HG03378 (cell line): ENCODE measurements at regions not wholly inside any gene's neighbourhood (a gene's known extent, or its start where the extent isn't known, plus 50 kb on each side); places are given as distances from the start of the nearest gene placed in this dataset.
"Not testable (repeated sequence)": the region's sequence is repeated elsewhere in the genome, so short reads cannot be mapped to it uniquely, and the experiment has no call there.

Experiments used
- ATAC-seq: cut with Tn5 transposase; IDR thresholded peaks from one replicate; pipeline ENCODE4 v1.9.1; 2021; ENCODE audit warnings: mild to moderate bottlenecking, moderate library complexity; ENCODE audit not compliant: unreplicated experiment

DNA sequence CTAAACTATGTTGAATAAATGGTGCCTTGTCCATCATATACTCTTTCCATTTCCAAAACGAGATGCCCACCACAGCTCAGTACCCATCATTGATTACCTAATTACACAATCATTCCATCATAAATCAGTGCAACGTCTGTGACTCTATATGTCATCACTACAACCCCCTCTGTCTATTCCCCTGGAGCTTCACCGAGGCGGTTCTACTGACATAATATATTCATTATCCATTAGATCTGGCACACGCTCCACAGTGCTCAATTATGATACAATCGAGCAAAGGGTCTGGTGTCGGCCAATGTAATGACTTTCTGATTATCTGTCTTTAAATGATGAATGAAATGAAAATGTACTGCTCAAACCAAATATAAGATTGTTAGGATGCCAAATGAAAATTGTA lies 1737.7 kb upstream of the WWC1 start:
- no peak for ATAC-seq

DNA sequence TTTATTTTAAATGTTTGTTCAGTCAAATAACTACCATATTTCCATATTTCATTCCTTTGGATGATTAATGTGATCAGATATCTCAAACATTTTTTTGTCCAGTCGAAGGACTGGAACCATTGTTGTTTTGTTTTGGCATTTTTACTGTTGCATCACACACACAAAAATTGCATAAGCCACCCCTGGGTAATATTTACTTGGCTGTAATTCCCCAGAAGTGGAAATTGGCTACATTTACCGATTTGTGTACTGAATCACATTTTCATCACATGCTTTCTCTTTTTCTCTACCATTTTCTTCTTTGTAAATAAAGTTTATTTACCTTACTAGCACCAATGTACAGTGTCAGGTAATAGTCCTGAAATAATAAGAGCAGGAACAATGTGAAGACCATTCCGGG lies 1729.7 kb upstream of the WWC1 start:
- ATAC-seq: no peak

DNA sequence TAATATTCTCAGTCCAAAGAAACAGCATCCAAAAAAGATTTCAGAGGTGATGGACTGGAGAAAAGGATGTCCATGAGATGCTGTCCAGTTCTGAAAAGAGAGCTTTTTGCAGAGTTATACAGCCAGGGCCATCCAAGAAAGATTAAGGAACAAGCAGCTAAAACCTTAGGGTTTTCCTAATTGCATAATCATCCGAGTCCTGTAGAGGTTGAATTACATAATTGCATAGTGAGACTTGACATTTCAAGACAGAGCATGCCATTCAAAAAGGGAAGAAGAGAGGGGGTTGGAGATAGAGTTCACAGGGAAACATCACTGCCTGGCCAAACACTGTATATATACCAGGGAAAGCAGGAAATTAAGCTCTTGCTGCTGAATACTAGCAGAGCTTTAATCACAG lies 1729.2 kb upstream of the WWC1 start:
- no peak for ATAC-seq

DNA sequence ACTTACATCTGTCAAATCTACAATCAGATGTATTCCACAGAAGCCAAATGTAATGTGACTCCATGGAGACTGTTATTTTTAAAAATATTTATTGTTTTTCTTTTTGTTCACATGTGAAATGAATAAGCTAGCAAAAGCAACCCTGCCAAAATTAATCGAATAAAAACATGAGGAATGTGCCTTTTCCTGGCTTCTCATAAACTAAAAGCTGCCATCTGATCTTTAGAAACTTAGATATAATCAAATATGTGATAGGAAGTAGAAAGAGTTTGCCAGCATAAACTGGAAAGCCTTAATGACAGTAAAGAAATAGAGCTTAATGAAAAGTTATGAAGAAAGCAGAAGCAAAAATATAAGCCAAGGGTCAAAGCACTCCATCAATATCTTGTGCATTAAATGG lies 1724.7 kb upstream of the WWC1 start:
- ATAC-seq: no peak

DNA sequence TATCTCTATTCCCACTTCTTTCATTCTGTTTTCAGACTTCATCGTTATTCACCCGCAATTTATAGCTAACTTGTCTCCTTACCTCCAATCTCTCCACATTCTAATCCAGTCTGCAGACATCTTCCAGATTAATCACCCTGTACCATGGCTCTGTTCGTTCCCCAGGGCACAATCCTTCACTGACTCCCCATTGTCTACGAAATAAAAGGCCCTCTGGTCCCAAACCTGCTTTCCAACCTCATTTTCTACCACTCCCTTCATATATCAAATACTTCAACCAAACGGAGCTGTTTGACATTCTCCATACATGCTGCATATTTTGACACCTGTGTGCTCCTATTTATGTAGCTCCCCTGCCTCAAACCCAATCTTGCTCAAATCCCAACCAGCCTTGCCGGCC lies 1720.6 kb upstream of the WWC1 start:
- ATAC-seq: no peak

GRCh38 chr5:166571668-166572067 lies 1719.8 kb upstream of the WWC1 start:
- ATAC-seq: no peak

- no peak for ATAC-seq
Observed at GRCh38 chr5:166576323-166576722, 1715.1 kb upstream of the WWC1 start.

GRCh38 chr5:166581826-166582225 lies 1709.6 kb upstream of the WWC1 start:
- ATAC-seq: no peak

- no peak for ATAC-seq
Observed at GRCh38 chr5:166582416-166582815, 1709.0 kb upstream of the WWC1 start.

DNA sequence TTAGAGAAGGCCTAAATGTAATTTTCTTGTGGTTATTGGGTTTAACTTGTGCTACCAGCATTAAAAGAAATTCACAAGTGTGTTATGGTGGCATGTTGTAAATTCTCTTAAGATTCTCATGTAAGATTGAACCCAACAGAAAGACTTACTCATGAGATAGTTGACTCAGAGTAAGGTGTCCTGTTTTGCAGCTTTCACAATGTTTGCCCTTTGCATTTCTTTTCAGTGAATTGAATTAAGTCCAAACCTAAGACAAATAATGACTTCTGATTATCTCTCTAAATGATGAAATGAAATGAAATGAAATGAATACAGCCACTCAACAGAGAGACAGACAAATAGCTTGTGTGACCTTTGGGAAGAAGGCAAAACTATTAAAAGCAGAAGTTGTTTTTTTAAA lies 1696.9 kb upstream of the WWC1 start:
- no peak for ATAC-seq

- ATAC-seq: no peak
Observed at GRCh38 chr5:166595274-166595951, 1696.0 kb upstream of the WWC1 start.

DNA sequence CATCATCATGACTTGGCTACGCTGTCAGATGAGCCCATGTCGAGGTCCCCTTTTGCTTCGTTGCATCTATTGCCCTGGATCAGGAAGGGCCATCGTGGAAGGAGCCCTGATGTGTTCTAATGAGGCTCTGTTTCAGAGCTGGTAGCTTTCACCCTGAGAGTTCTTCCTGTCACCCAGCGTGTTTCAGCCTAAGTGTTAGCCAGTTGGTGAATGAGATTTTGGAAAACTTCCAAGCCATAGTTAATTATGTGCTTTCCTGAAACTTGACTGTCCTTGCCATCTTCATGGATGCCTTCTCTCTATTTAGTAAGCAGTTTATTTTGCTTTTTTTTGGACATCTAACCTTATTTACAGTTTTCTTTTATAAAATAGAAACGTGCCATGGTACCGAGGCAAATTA lies 1695.4 kb upstream of the WWC1 start:
- no peak for ATAC-seq

DNA sequence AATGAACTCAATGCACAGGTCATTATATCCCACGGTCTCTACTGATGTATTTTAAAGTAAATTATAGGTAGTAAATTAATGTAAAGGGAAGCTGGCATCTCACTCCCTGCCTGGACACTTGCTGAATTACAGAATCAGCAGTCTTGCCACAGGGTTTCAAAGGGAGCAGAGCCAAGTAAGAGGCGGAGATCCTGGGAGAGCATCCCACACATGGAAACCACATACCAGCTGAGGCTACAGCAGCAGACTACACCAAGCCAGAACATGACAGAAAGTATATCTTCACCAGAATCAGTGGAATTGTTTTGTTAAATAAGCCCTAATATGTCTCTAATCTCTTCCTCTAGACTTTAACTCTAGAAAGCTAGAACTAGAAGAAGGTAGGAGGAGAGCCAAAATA lies 1689.2 kb upstream of the WWC1 start:
- no peak for ATAC-seq

GRCh38 chr5:166617507-166617906 lies 1673.9 kb upstream of the WWC1 start:
- no peak for ATAC-seq

DNA sequence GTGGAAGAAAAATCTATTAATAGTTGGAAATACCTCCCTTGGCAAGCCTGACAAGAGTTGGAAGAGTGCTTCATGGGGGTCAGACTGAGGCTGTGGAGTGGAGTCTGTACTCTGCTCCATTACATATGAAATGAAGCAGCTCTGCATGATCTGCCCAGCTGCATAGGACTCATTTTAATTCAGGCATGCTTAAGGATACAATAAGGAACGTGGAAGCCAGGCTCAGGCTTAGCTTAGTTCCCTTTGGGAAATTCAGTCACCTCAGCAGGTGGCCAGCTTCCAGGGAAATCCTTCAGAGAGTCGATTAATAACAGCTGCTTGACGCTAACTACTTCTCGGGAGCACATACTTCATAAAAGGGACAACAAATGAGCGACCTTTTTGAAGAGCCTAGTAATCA lies 1672.9 kb upstream of the WWC1 start:
- ATAC-seq: no peak

DNA sequence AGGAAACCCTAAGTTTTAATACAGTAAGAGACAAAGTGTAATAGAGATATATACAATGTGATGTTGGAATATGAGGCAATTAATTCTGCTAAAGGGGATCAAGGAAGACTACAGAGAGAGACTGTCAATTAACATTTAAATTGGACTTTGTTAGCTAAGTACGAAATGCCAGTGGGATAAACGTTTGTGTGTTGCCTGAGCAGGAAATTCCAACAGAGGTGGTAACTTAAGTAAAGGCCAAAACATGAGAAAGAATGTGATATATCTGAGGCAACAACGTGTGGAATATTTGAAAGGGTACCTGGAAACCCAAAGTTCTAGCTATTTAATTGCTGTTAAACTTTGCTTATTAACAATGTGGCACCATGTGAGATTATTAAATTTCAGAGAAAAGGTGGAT lies 1666.9 kb upstream of the WWC1 start:
- no peak for ATAC-seq

GRCh38 chr5:166625210-166625865 lies 1666.1 kb upstream of the WWC1 start:
- no peak for ATAC-seq

GRCh38 chr5:166637295-166637694 lies 1654.2 kb upstream of the WWC1 start:
- ATAC-seq: no peak

- no peak for ATAC-seq
Observed at GRCh38 chr5:166639151-166639550, 1652.3 kb upstream of the WWC1 start.

DNA sequence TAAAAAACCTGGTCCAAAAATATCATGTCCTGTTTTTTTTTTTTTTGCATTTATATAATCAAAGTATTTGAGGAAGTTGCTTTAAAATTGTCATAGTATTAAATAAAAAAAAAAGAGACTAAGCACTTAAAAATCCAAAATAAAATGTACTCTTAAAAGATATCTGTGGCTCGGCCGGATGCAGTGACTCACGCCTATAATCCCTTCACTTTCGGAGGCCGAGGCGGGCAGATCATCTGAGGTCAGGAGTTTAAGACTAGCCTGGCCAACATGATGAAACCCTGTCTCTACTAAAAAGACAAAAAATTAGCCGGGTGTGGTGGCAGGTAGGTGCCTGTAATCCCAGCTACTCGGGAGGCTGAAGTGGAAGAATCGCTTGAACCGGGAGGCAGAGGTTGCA lies 1651.3 kb upstream of the WWC1 start:
- ATAC-seq: not testable (repeated sequence)

DNA sequence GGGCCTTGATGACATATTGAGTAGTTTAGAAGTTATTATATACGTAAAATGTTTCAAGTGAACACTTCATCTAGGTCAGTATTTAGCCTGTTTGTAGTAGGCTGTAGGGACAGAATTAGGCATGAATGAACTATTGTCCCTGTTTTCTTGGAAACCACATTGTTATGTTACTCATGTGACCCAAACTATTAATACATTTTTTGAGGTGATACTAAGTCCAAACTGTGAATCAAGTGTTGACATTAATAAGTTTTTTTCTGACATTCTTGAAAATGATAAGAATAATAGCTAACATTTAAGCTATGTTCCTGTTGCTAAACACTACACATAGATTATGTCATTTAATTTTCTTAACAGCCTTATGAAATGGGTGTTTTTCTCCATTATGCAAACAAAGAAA lies 1642.7 kb upstream of the WWC1 start:
- ATAC-seq: no peak

DNA sequence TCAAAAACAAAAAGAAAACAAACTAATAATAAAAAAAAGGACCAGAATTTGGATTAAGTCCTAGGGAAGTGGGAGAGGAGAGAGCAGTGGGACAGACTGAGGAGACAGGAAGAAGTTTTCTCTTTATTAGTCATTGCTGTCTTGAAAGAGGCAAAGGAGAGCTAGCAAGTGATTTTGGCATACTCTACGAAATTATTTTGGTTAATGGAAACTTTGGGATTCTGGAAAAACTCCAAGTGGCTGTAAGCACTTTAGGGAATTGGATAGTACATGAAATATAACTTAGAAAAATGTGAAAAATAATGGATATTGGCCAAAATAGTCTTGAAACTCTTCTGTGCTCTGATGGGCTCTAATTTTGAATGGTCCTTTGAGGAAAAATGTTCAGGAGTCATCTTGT lies 1641.8 kb upstream of the WWC1 start:
- no peak for ATAC-seq

DNA sequence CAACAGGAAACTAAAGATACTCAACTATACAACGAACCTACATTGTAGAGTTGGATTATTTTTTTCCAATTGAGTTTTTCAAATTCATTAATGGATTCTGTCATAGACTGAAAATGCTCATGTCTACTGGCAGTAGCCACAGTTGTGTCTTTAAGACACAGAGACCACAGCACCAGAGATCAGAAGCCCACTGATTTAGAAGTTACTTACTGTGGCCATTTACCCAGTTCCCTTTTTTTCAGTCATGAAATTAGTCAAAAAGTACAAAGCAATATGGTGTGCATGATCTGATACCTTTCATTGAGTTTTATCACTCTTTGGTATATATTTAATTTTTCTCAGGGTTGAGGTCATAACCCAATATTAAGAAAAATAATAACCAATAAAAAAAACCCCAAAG lies 1640.2 kb upstream of the WWC1 start:
- ATAC-seq: no peak
